ENCODE measurements at regions not wholly inside any gene's neighbourhood (a gene's known extent, or its start where the extent isn't known, plus 50 kb on each side); places are given as distances from the start of the nearest gene placed in this dataset.

DNA sequence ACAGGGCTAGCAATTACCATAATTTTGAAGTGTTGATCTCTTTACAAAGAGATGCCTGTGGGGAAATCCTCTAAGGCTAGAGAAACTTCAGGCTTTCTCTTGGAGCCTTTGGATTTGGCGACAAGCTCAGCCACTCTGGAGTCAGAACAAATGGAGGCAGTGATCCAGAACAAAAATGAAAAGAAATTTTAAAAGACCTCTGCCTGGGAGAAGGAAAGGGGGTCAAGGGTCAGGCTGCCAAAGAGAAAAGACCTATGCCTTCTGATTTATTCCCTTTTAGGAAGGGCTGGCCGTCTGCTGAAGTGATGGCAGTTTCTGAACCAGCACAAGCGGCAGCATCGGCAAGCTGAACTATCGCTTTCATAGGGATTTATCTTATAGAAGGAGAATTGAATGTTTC lies 140.8 kb upstream of the SFRP2 start:
- intact Hi-C loops (cut with micrococcal nuclease; ENCODE audit: unreplicated experiment) = no loop called here
- Histone ChIP-seq H3K27me3 (replicated peaks; ENCODE audit: insufficient read depth, low read depth, low read length, poor library complexity) (no peaks in the 10 kb centered on the region), H3K9me3 (ENCODE audit: low read depth, low read length, poor library complexity, severe bottlenecking) (no peaks in the 10 kb centered on the region), H3K36me3 (ENCODE audit: insufficient read depth, low read length, poor library complexity, severe bottlenecking) (no peaks in the 10 kb centered on the region), H3K27ac (ENCODE audit: low read depth, low read length, poor library complexity, severe bottlenecking) (no peak overlapping the region), H3K4me1 (ENCODE audit: insufficient read depth, low read length, poor library complexity, severe bottlenecking) (no peaks in the 10 kb centered on the region), H3K4me3 (ENCODE audit: low read depth, low read length, poor library complexity, severe bottlenecking) (no peak overlapping the region)
- CTCF ChIA-PET = no interaction called here
- DNase-seq (ENCODE audit: low spot score) = no peak
- POLR2A ChIA-PET (ENCODE audit: low non-redundant PET) = no interaction called here
- no TSS peak for BruUV-seq (replicated peaks)
- TF ChIP-seq, protein P1, sequence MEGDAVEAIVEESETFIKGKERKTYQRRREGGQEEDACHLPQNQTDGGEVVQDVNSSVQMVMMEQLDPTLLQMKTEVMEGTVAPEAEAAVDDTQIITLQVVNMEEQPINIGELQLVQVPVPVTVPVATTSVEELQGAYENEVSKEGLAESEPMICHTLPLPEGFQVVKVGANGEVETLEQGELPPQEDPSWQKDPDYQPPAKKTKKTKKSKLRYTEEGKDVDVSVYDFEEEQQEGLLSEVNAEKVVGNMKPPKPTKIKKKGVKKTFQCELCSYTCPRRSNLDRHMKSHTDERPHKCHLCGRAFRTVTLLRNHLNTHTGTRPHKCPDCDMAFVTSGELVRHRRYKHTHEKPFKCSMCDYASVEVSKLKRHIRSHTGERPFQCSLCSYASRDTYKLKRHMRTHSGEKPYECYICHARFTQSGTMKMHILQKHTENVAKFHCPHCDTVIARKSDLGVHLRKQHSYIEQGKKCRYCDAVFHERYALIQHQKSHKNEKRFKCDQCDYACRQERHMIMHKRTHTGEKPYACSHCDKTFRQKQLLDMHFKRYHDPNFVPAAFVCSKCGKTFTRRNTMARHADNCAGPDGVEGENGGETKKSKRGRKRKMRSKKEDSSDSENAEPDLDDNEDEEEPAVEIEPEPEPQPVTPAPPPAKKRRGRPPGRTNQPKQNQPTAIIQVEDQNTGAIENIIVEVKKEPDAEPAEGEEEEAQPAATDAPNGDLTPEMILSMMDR (conservative IDR thresholded peaks at IDR 0.05; ENCODE audit: low read depth, low read length) = no peak
- TF ChIP-seq EZH2 (IDR thresholded peaks at IDR 0.05; ENCODE audit: borderline replicate concordance, low read depth, low read length, poor library complexity, severe bottlenecking) = no peak

DNA sequence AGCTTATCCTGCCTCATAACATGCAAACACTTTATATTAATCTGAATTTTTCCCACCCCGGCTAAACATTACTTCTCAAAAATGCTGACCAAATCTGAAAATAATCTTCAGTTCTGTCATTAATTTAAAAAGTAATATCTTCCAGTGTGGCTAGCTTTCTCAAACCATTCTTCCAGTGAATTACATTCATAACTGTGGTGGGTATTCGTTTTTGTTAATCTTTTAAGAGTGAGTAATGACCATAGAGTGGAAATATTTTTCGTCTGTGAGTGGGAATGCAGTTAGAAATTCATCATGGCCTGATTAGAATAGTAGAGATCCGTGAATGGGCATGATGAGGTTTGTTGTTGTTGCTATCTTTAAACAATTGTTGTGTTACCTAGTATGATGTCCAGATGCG lies 138.6 kb upstream of the SFRP2 start:
- intact Hi-C loops (cut with micrococcal nuclease; ENCODE audit: unreplicated experiment) = no loop called here
- CTCF ChIA-PET = no interaction called here

DNA sequence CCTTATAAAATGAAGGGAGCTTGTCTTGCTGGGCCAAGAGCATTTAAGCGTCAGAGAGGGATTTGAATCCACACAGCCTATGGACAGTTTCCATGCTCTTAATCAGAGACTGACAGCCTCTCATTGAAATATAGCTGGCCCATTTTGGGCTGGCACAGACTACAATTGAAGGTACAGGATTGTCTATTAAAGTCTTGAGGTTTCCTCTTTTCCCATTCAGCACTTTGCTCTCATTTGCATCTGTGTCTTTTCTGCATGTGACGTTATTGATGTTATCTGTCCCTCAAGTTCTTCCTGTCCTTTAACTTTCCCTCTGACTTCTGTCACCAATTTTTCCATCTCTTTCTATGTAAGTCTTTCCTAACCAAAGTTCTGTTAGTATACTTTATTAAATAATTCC lies 133.3 kb upstream of the SFRP2 start:
- no peak for TF ChIP-seq EZH2 (IDR thresholded peaks at IDR 0.05; ENCODE audit: borderline replicate concordance, low read depth, low read length, poor library complexity, severe bottlenecking)
- TF ChIP-seq, protein P1 (conservative IDR thresholded peaks at IDR 0.05; ENCODE audit: low read depth, low read length) = no peak
- H3K4me3 ChIP-seq (ENCODE audit: low read depth, low read length, poor library complexity, severe bottlenecking) = no peak overlapping the region
- H3K4me1 ChIP-seq (ENCODE audit: insufficient read depth, low read length, poor library complexity, severe bottlenecking) = no peaks in the 10 kb centered on the region
- H3K36me3 ChIP-seq (ENCODE audit: insufficient read depth, low read length, poor library complexity, severe bottlenecking) = no peaks in the 10 kb centered on the region
- ChIA-PET POLR2A (ENCODE audit: low non-redundant PET) (no interaction called here), CTCF (no interaction called here)
- BruUV-seq (replicated peaks) = no TSS peak
- no peaks in the 10 kb centered on the region for H3K27me3 ChIP-seq (replicated peaks; ENCODE audit: insufficient read depth, low read depth, low read length, poor library complexity)
- H3K9me3 ChIP-seq (ENCODE audit: low read depth, low read length, poor library complexity, severe bottlenecking) = no peaks in the 10 kb centered on the region
- DNase-seq (ENCODE audit: low spot score) = no peak
- H3K27ac ChIP-seq (ENCODE audit: low read depth, low read length, poor library complexity, severe bottlenecking) = no peak overlapping the region
- intact Hi-C loops (cut with micrococcal nuclease; ENCODE audit: unreplicated experiment) = no loop called here

More for the DNA sequence above, 138.6 kb upstream of the SFRP2 start:
- Histone ChIP-seq H3K27ac (ENCODE audit: low read depth, low read length, poor library complexity, severe bottlenecking) (no peak overlapping the region), H3K4me3 (ENCODE audit: low read depth, low read length, poor library complexity, severe bottlenecking) (no peak overlapping the region), H3K4me1 (ENCODE audit: insufficient read depth, low read length, poor library complexity, severe bottlenecking) (no peaks in the 10 kb centered on the region), H3K9me3 (ENCODE audit: low read depth, low read length, poor library complexity, severe bottlenecking) (no peaks in the 10 kb centered on the region), H3K36me3 (ENCODE audit: insufficient read depth, low read length, poor library complexity, severe bottlenecking) (no peaks in the 10 kb centered on the region), H3K27me3 (replicated peaks; ENCODE audit: insufficient read depth, low read depth, low read length, poor library complexity) (no peaks in the 10 kb centered on the region)
- no peak for DNase-seq (ENCODE audit: low spot score)
- BruUV-seq (replicated peaks) = no TSS peak
- no peak for TF ChIP-seq EZH2 (IDR thresholded peaks at IDR 0.05; ENCODE audit: borderline replicate concordance, low read depth, low read length, poor library complexity, severe bottlenecking)
- TF ChIP-seq, protein P1 (conservative IDR thresholded peaks at IDR 0.05; ENCODE audit: low read depth, low read length) = no peak
- POLR2A ChIA-PET (ENCODE audit: low non-redundant PET) = no interaction called here
